ENCODE measurements at regions not wholly inside any gene's neighbourhood (a gene's known extent, or its start where the extent isn't known, plus 50 kb on each side); places are given as distances from the start of the nearest gene placed in this dataset.

- TF ChIP-seq POLR2A (IDR thresholded peaks at IDR 0.05) (no peak), CTCF (IDR thresholded peaks at IDR 0.05) (no peak)
These were observed 173.5 kb downstream of the OR4M2 start for GRCh38 chr15:22253676-22254408.

Measured in ovary (tissue), 3 donors.